ENCODE measurements at regions not wholly inside any gene's neighbourhood (a gene's known extent, or its start where the extent isn't known, plus 50 kb on each side); places are given as distances from the start of the nearest gene placed in this dataset.

GRCh38 chr5:106417566-106417965, 1253.2 kb downstream of the EFNA5 start:
- intact Hi-C loops (cut with DNase I) = no loop called here
- Histone ChIP-seq H3K4me1 (no peaks in the 10 kb centered on the region), H3K27me3 (no peaks in the 10 kb centered on the region), H3K9me3 (no peaks in the 10 kb centered on the region), H3K4me3 (no peak overlapping the region), H3K36me3 (no peaks in the 10 kb centered on the region), H3K27ac (no peak overlapping the region)
- TF ChIP-seq CTCF (IDR thresholded peaks at IDR 0.05) = no peak
- DNase-seq (ENCODE audit: low spot score in 2 of 2) = no peak

- Histone ChIP-seq H3K36me3 (no peaks in the 10 kb centered on the region), H3K4me3 (no peak overlapping the region), H3K27ac (no peak overlapping the region), H3K4me1 (no peaks in the 10 kb centered on the region), H3K27me3 (no peaks in the 10 kb centered on the region), H3K9me3 (no peaks in the 10 kb centered on the region)
- no peak for TF ChIP-seq CTCF (IDR thresholded peaks at IDR 0.05)
- no peak for DNase-seq (ENCODE audit: low spot score in 2 of 2)
- intact Hi-C loops (cut with DNase I) = no loop called here
Observed at GRCh38 chr5:106417163-106417562, 1253.6 kb downstream of the EFNA5 start.

- Histone ChIP-seq H3K27ac (no peak overlapping the region), H3K4me1 (no peaks in the 10 kb centered on the region), H3K27me3 (no peaks in the 10 kb centered on the region), H3K9me3 (no peaks in the 10 kb centered on the region), H3K36me3 (no peaks in the 10 kb centered on the region), H3K4me3 (no peak overlapping the region)
- intact Hi-C loops (cut with DNase I) = no loop called here
- DNase-seq (ENCODE audit: low spot score in 2 of 2) = no peak
- TF ChIP-seq CTCF (IDR thresholded peaks at IDR 0.05) = no peak
Observed at GRCh38 chr5:106415541-106415940, 1255.2 kb downstream of the EFNA5 start.

- no peak overlapping the region for H3K4me3 ChIP-seq
- no peak overlapping the region for H3K27ac ChIP-seq
- no peak for DNase-seq (ENCODE audit: low spot score in 2 of 2)
- H3K4me1 ChIP-seq = no peaks in the 10 kb centered on the region
- no peaks in the 10 kb centered on the region for H3K27me3 ChIP-seq
- intact Hi-C loops (cut with DNase I) = no loop called here
- TF ChIP-seq CTCF (IDR thresholded peaks at IDR 0.05) = no peak
- no peaks in the 10 kb centered on the region for H3K9me3 ChIP-seq
- no peaks in the 10 kb centered on the region for H3K36me3 ChIP-seq
Observed at GRCh38 chr5:106414342-106414741, 1256.4 kb downstream of the EFNA5 start.

DNA sequence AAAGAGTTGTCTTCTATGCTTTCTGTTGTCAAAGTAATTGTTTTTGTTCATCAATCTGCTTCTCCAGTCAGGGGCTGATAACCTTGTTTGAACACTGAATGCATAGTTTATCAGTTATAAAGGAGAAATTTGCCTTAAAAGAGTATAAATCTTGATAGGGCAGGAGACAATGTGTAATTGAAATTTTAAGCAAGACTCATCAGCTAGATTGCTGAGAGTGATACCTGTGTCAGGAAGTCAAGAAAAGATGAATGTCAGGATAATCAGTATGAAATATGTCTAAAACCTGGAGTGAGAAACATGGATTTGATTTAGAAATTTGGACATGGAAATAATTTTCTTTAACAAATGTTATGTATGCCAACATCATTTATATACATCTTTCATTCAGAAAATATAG, 1258.1 kb downstream of the EFNA5 start:
- intact Hi-C loops (cut with DNase I) = no loop called here
- no peak for TF ChIP-seq CTCF (IDR thresholded peaks at IDR 0.05)
- H3K9me3 ChIP-seq = no peaks in the 10 kb centered on the region

GRCh38 chr5:106408570-106408969, 1262.2 kb downstream of the EFNA5 start:
- H3K27me3 ChIP-seq = no peaks in the 10 kb centered on the region
- intact Hi-C loops (cut with DNase I) = no loop called here
- TF ChIP-seq CTCF (IDR thresholded peaks at IDR 0.05) = no peak

More for the DNA sequence above, 1258.1 kb downstream of the EFNA5 start:
- H3K4me1 ChIP-seq = no peaks in the 10 kb centered on the region
- no peaks in the 10 kb centered on the region for H3K27me3 ChIP-seq
- no peak for DNase-seq (ENCODE audit: low spot score in 2 of 2)
- no peak overlapping the region for H3K4me3 ChIP-seq
- no peak overlapping the region for H3K27ac ChIP-seq
- no peaks in the 10 kb centered on the region for H3K36me3 ChIP-seq

More at GRCh38 chr5:106408570-106408969, 1262.2 kb downstream of the EFNA5 start:
- Histone ChIP-seq H3K27ac (no peak overlapping the region), H3K4me1 (no peaks in the 10 kb centered on the region), H3K36me3 (no peaks in the 10 kb centered on the region), H3K4me3 (no peak overlapping the region), H3K9me3 (no peaks in the 10 kb centered on the region)
- DNase-seq (ENCODE audit: low spot score in 2 of 2) = no peak

Data from ascending aorta (tissue), 2 donors.